Embryonic facial prominence (tissue), 1 donor: ENCODE measurements at regions not wholly inside any gene's neighbourhood (a gene's known extent, or its start where the extent isn't known, plus 50 kb on each side); places are given as distances from the start of the nearest gene placed in this dataset.

Source experiments
- DNase-seq: peaks from one replicate; pipeline ENCODE4 v3.0.0-alpha.2; 2016; ENCODE audit errors: extremely low spot score

- no peak for DNase-seq
Observed at GRCh38 chr7:33727315-33727714, 178.0 kb upstream of the BMPER start.

GRCh38 chr7:33728873-33729551 lies 176.3 kb upstream of the BMPER start:
- no peak for DNase-seq

- DNase-seq: no peak
Observed at GRCh38 chr7:33729726-33730125, 175.6 kb upstream of the BMPER start.

GRCh38 chr7:33730958-33731357 lies 174.4 kb upstream of the BMPER start:
- no peak for DNase-seq

- no peak for DNase-seq
Observed at GRCh38 chr7:33731912-33732311, 173.4 kb upstream of the BMPER start.

- no peak for DNase-seq
Observed at GRCh38 chr7:33732462-33732861, 172.9 kb upstream of the BMPER start.

GRCh38 chr7:33733870-33734650 lies 171.3 kb upstream of the BMPER start:
- no peak for DNase-seq

- DNase-seq: no peak
Observed at GRCh38 chr7:33735403-33735802, 169.9 kb upstream of the BMPER start.

- DNase-seq: no peak
Observed at GRCh38 chr7:33736521-33737221, 168.7 kb upstream of the BMPER start.

GRCh38 chr7:33738260-33738935 lies 166.9 kb upstream of the BMPER start:
- no peak for DNase-seq

GRCh38 chr7:33739286-33739685 lies 166.1 kb upstream of the BMPER start:
- no peak for DNase-seq

GRCh38 chr7:33742521-33742920 lies 162.8 kb upstream of the BMPER start:
- DNase-seq: no peak

- DNase-seq: no peak
Observed at GRCh38 chr7:33742999-33743587, 162.2 kb upstream of the BMPER start.

GRCh38 chr7:33743594-33743993 lies 161.7 kb upstream of the BMPER start:
- DNase-seq: no peak

- DNase-seq: no peak
Observed at GRCh38 chr7:33744293-33745075, 160.9 kb upstream of the BMPER start.

- DNase-seq: no peak
Observed at GRCh38 chr7:33745934-33746333, 159.4 kb upstream of the BMPER start.

GRCh38 chr7:33748793-33749192 lies 156.5 kb upstream of the BMPER start:
- DNase-seq: no peak

GRCh38 chr7:33750177-33750576 lies 155.2 kb upstream of the BMPER start:
- DNase-seq: no peak

GRCh38 chr7:33751443-33751842 lies 153.9 kb upstream of the BMPER start:
- DNase-seq: no peak

- no peak for DNase-seq
Observed at GRCh38 chr7:33753881-33754525, 151.3 kb upstream of the BMPER start.
